NB4 (cell line): ENCODE measurements at regions not wholly inside any gene's neighbourhood (a gene's known extent, or its start where the extent isn't known, plus 50 kb on each side); places are given as distances from the start of the nearest gene placed in this dataset.
A peak's percentile ranks its signal among the peaks of the same experiment; 100 is the strongest.

ENCODE experiments used
- DNase-seq: peaks from one replicate; pipeline ENCODE4 v3.0.0; 2010; ENCODE audit warnings: low read depth
- H3K4me3 ChIP-seq: one replicate; pipeline ENCODE4 v1.5.1; 2011; ENCODE audit warnings: mild to moderate bottlenecking, low read depth, low read length, moderate library complexity
- CTCF ChIP-seq: IDR thresholded peaks from one replicate; pipeline ENCODE4 v1.5.1; 2012; ENCODE audit warnings: low read depth, low read length
- MAX ChIP-seq: IDR thresholded peaks from 2 replicates; pipeline ENCODE4 v1.6.1; 2011; ENCODE audit warnings: low read depth, low read length
- MYC ChIP-seq: IDR thresholded peaks from 2 replicates; pipeline ENCODE4 v1.6.1; 2011; ENCODE audit warnings: low read depth, low read length
- POLR2A ChIP-seq: IDR thresholded peaks from 2 replicates; pipeline ENCODE4 v1.6.1; 2011; ENCODE audit warnings: mild to moderate bottlenecking; ENCODE audit not compliant: insufficient read length; ENCODE audit errors: extremely low read depth

GRCh38 chr12:88908345-88908744 is 328.1 kb upstream of the KITLG start:
- TF ChIP-seq MYC, result no peak
- TF ChIP-seq MAX, result no peak
- no peak for TF ChIP-seq CTCF
- no peak for TF ChIP-seq POLR2A
- no peak overlapping the region for H3K4me3 ChIP-seq
- DNase-seq, result no peak

- DNase-seq, result no peak
- TF ChIP-seq POLR2A (no peak), MAX (no peak), MYC (no peak), CTCF (no peak)
- no peak overlapping the region for H3K4me3 ChIP-seq
Observed at GRCh38 chr12:88904705-88905104, 324.4 kb upstream of the KITLG start.

GRCh38 chr12:88903333-88903732 is 323.1 kb upstream of the KITLG start:
- no peak for DNase-seq
- TF ChIP-seq MYC (no peak), POLR2A (no peak), MAX (no peak), CTCF (no peak)
- no peak overlapping the region for H3K4me3 ChIP-seq

- no peak for TF ChIP-seq MAX
- no peak for TF ChIP-seq POLR2A
- no peak for TF ChIP-seq CTCF
- no peak for TF ChIP-seq MYC
- H3K4me3 ChIP-seq, result no peak overlapping the region
- DNase-seq, result no peak
Observed at GRCh38 chr12:88897723-88898122, 317.5 kb upstream of the KITLG start.

GRCh38 chr12:88896958-88897357 is 316.7 kb upstream of the KITLG start:
- TF ChIP-seq MYC (no peak), MAX (no peak), CTCF (no peak), POLR2A (no peak)
- no peak overlapping the region for H3K4me3 ChIP-seq
- no peak for DNase-seq

GRCh38 chr12:88895634-88896033 is 315.4 kb upstream of the KITLG start:
- TF ChIP-seq CTCF, result no peak
- H3K4me3 ChIP-seq, result no peak overlapping the region
- DNase-seq, result peak; percentile 36
